Activated CD8-positive, alpha-beta T cell treated with anti-CD3 and anti-CD28 coated beads, Interleukin-2, amount 10 ng/mL, durations not matched to agents 7 days and 5 days (primary cell): ENCODE measurements at regions not wholly inside any gene's neighbourhood (a gene's known extent, or its start where the extent isn't known, plus 50 kb on each side); places are given as distances from the start of the nearest gene placed in this dataset.

Experiments used
- ATAC-seq: fragments of 150-1000 bp; cut with Tn5 transposase; one replicate; pipeline ENCODE4 v1.10.0; 2021; ENCODE audit warnings: moderate library complexity
- CTCF ChIA-PET: fragments of 350-600 bp; sonication (Branson Sonifier 250); formaldehyde crosslinking; loops from one replicate; lab custom pipeline; 2021; ENCODE audit warnings: antibody characterized with exemption; lab: Charles Lee
- POLR2A ChIA-PET: fragments of 350-600 bp; sonication (Branson Sonifier 250); formaldehyde crosslinking; loops from one replicate; lab custom pipeline; 2021; ENCODE audit warnings: antibody characterized with exemption; lab: Charles Lee
- DNase-seq: peaks from one replicate; pipeline ENCODE4 v3.0.0-alpha.2; 2020
- H3K27ac Mint-ChIP-seq: one replicate; pipeline ENCODE4 v1.8.0; 2021; ENCODE audit warnings: mild to moderate bottlenecking, mixed read lengths
- H3K27me3 Mint-ChIP-seq: one replicate; pipeline ENCODE4 v1.8.0; 2021; ENCODE audit warnings: low read depth, mixed read lengths
- H3K36me3 Mint-ChIP-seq: one replicate; pipeline ENCODE4 v1.8.0; 2021; ENCODE audit warnings: low read depth, mixed read lengths
- H3K4me1 Mint-ChIP-seq: one replicate; pipeline ENCODE4 v1.8.0; 2021; ENCODE audit warnings: low read depth, mixed read lengths
- H3K4me3 Mint-ChIP-seq: one replicate; pipeline ENCODE4 v1.8.0; 2021; ENCODE audit warnings: mild to moderate bottlenecking, mixed read lengths
- H3K9me3 Mint-ChIP-seq: one replicate; pipeline ENCODE4 v1.8.0; 2022; ENCODE audit warnings: mixed read lengths; ENCODE audit not compliant: insufficient read depth

DNA sequence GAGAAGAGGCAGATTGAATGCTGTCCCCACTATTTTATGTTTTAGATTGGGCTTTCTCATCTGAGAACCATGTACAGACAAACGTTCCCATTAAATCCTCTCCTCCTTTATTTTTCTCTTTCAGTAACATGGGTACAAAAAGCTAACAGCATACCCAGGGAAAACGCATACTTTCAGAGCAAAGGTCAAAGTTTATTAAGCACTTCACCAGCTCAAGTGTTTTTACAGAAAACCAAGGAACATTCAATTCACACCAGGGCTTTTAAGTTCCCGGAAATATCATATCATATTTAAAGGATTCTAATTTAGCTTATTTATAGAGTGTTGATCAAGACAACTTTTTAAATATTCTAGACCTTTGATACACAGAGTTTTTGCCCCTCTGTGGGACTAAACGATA, 271.5 kb upstream of the C1orf87 start:
- Mint-ChIP-seq H3K4me3 (no peak overlapping the region), H3K36me3 (no peaks in the 10 kb centered on the region), H3K27me3 (no peaks in the 10 kb centered on the region), H3K27ac (no peak overlapping the region), H3K9me3 (no peaks in the 10 kb centered on the region), H3K4me1 (no peaks in the 10 kb centered on the region)
- DNase-seq (no peak), ATAC-seq (no peak)
- ChIA-PET CTCF (no interaction called here), POLR2A (no interaction called here)

GRCh38 chr1:60343736-60344135, 270.2 kb upstream of the C1orf87 start:
- Mint-ChIP-seq H3K27me3 (no peaks in the 10 kb centered on the region), H3K9me3 (no peaks in the 10 kb centered on the region), H3K4me3 (no peak overlapping the region), H3K36me3 (no peaks in the 10 kb centered on the region), H3K27ac (no peak overlapping the region), H3K4me1 (no peaks in the 10 kb centered on the region)
- ATAC-seq (no peak), DNase-seq (no peak)
- CTCF ChIA-PET = no interaction called here
- POLR2A ChIA-PET = no interaction called here

DNA sequence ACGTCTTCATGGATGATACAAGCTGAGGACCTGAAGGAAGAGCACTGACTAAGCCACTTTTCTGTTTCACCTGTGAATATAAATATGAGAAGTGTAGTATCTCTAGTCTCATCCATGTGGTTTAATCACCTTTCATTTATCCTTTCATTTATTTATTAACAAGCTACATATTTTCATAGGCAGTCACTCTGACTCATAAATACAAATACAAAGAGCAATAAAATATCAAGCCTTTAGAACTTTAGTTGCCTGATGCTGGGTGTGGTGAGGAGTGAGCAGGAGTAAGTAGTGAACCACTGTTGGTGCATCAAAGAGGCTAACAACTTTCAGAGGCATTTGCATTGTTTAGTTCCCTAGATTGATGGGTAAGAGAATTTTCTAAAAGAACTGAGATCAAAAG, 269.0 kb upstream of the C1orf87 start:
- no peak overlapping the region for H3K4me3 Mint-ChIP-seq
- no peak overlapping the region for H3K27ac Mint-ChIP-seq
- DNase-seq (no peak), ATAC-seq (no peak)
- no peaks in the 10 kb centered on the region for H3K36me3 Mint-ChIP-seq
- H3K4me1 Mint-ChIP-seq = no peaks in the 10 kb centered on the region
- ChIA-PET CTCF (no interaction called here), POLR2A (no interaction called here)
- H3K27me3 Mint-ChIP-seq = no peaks in the 10 kb centered on the region
- H3K9me3 Mint-ChIP-seq = no peaks in the 10 kb centered on the region

DNA sequence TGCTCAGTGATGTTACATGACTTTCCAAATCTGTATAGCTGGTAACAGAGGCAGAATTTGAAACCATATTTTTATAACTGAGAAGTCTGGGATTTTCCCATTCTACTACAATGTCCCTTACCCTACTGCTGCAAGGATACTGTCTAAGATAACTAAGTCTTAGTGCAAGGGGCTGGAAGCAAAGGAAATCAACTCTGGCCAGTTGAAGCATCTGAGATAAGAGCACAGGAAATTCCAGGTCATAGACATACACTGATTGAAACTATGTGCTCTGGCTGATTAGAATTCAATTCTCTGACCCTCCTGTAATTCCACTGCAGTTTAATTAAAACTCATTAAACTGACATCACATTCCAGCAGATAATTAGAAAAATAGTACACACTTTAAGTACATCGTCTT, 267.7 kb upstream of the C1orf87 start:
- ATAC-seq (no peak), DNase-seq (no peak)
- Mint-ChIP-seq H3K4me3 (no peak overlapping the region), H3K27me3 (no peaks in the 10 kb centered on the region), H3K9me3 (no peaks in the 10 kb centered on the region), H3K27ac (no peak overlapping the region), H3K36me3 (no peaks in the 10 kb centered on the region), H3K4me1 (no peaks in the 10 kb centered on the region)
- ChIA-PET POLR2A (no interaction called here), CTCF (no interaction called here)

- Mint-ChIP-seq H3K9me3 (no peaks in the 10 kb centered on the region), H3K27ac (no peak overlapping the region), H3K27me3 (no peaks in the 10 kb centered on the region), H3K4me3 (no peak overlapping the region), H3K4me1 (no peaks in the 10 kb centered on the region), H3K36me3 (no peaks in the 10 kb centered on the region)
- ChIA-PET CTCF (no interaction called here), POLR2A (no interaction called here)
- no peak for DNase-seq
- no peak for ATAC-seq
Measured at GRCh38 chr1:60331647-60332046, 258.1 kb upstream of the C1orf87 start.

- H3K4me3 Mint-ChIP-seq = no peak overlapping the region
- POLR2A ChIA-PET = no interaction called here
- H3K9me3 Mint-ChIP-seq = no peaks in the 10 kb centered on the region
- no peak for DNase-seq
- H3K36me3 Mint-ChIP-seq = no peaks in the 10 kb centered on the region
- CTCF ChIA-PET = no interaction called here
- no peak overlapping the region for H3K27ac Mint-ChIP-seq
- H3K4me1 Mint-ChIP-seq = no peaks in the 10 kb centered on the region
- H3K27me3 Mint-ChIP-seq = no peaks in the 10 kb centered on the region
- ATAC-seq = no peak
Measured at GRCh38 chr1:60329651-60330050, 256.1 kb upstream of the C1orf87 start.

DNA sequence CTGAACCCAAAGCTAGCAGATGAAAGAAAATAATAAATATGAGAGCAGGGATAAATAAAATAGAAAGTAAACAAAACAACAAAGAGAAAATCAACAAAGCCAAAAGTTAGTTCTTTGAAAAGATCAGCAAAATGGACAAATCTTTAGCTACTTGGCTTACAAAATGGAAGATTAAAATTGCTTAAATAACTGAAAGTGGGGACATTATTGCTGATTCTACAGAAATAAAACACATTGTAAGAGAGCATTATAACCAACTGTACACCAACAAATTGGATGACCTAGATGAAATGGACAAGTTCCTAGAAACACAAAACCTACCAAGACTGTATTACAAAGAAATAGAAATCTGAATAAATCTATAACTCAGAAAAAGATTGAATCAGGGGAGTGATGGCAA, 238.3 kb upstream of the C1orf87 start:
- CTCF ChIA-PET = no interaction called here
- Mint-ChIP-seq H3K27ac (no peak overlapping the region), H3K4me1 (no peaks in the 10 kb centered on the region), H3K9me3 (peaks cover 2% of the 10 kb centered on the region), H3K27me3 (no peaks in the 10 kb centered on the region), H3K36me3 (no peaks in the 10 kb centered on the region), H3K4me3 (no peak overlapping the region)
- POLR2A ChIA-PET = no interaction called here
- DNase-seq (no peak), ATAC-seq (no peak)

DNA sequence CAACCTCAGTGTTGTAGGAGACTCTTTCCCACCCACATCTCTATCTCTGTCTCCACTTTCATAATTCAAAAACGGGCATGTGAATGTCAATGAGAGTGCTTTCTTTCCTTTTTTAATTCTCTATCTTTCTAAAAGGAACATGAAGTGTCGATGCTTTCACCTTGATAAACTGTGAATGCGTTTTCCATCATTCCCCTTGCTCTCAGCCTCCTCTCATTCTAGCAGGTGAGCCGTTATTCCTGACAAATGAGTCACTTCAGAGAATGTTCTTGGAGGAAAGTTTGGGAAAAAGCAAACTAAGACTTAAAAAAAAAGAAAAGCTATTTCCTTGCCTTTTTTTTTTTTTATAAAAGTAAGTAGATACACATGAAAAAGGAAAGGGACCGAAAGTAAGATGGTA, 226.0 kb upstream of the C1orf87 start:
- CTCF ChIA-PET = no interaction called here

GRCh38 chr1:60298290-60298689, 224.7 kb upstream of the C1orf87 start:
- H3K4me1 Mint-ChIP-seq = no peaks in the 10 kb centered on the region
- DNase-seq (no peak), ATAC-seq (no peak)
- ChIA-PET CTCF (no interaction called here), POLR2A (no interaction called here)
- H3K36me3 Mint-ChIP-seq = no peaks in the 10 kb centered on the region
- H3K4me3 Mint-ChIP-seq = no peak overlapping the region
- H3K27ac Mint-ChIP-seq = no peak overlapping the region
- H3K9me3 Mint-ChIP-seq = no peaks in the 10 kb centered on the region
- no peaks in the 10 kb centered on the region for H3K27me3 Mint-ChIP-seq

More for the DNA sequence above, 226.0 kb upstream of the C1orf87 start:
- no peak overlapping the region for H3K4me3 Mint-ChIP-seq
- DNase-seq = no peak
- H3K9me3 Mint-ChIP-seq = no peaks in the 10 kb centered on the region
- H3K27ac Mint-ChIP-seq = no peak overlapping the region
- no peaks in the 10 kb centered on the region for H3K4me1 Mint-ChIP-seq
- ATAC-seq = no peak
- no peaks in the 10 kb centered on the region for H3K36me3 Mint-ChIP-seq
- no peaks in the 10 kb centered on the region for H3K27me3 Mint-ChIP-seq
- POLR2A ChIA-PET = no interaction called here

DNA sequence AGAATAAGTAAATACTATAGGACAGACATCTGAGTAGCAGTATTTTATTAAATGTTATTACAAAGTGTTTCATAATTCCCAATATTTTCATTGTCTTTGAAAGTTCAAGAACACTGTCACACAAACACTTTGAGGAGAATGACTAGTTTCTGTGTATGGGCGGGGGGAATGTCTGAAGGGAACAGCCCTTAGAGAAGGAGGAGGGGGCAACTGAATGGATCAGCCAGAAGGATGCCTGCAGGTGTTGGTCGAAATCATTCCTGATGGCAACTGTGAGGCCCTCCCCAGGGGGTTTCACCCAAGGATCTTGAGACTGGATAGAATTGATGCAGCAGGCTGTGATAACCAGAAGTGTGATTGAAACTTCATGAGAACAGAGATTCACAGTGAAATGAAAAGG, 223.2 kb upstream of the C1orf87 start:
- no peak overlapping the region for H3K27ac Mint-ChIP-seq
- no peak for DNase-seq

DNA sequence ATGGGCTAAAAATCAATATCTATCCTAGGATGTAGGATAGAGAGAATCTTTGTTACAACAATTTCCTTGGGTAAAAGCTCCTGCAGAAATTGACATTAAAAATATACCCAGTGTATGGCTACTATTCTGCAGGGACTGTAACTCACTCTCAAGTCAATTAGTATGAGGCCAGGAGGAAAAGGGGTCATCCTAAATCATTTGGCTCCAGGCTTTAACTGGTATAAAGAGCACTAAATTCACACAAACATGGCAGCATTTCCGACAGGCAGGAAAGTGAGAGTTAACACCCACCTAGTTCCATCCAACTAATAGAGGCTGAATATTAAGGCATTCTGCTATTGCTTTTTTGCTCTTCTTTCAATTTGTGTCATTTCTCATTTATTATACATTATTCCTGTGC, 218.6 kb upstream of the C1orf87 start:
- no peak overlapping the region for H3K4me3 Mint-ChIP-seq
- ChIA-PET POLR2A (no interaction called here), CTCF (interaction anchor here (0.8 kb wide), 1 partner anchor 11 kb away, joined by 3 read pairs; no protein-coding TSS in a partner anchor)
- H3K9me3 Mint-ChIP-seq = no peaks in the 10 kb centered on the region
- no peaks in the 10 kb centered on the region for H3K36me3 Mint-ChIP-seq
- H3K27me3 Mint-ChIP-seq = no peaks in the 10 kb centered on the region
- no peaks in the 10 kb centered on the region for H3K4me1 Mint-ChIP-seq
- DNase-seq (no peak), ATAC-seq (no peak)
- H3K27ac Mint-ChIP-seq = no peak overlapping the region

More for the DNA sequence above, 223.2 kb upstream of the C1orf87 start:
- POLR2A ChIA-PET = no interaction called here
- no peak for ATAC-seq
- Mint-ChIP-seq H3K27me3 (no peaks in the 10 kb centered on the region), H3K36me3 (no peaks in the 10 kb centered on the region), H3K9me3 (no peaks in the 10 kb centered on the region), H3K4me1 (no peaks in the 10 kb centered on the region), H3K4me3 (no peak overlapping the region)
- CTCF ChIA-PET = no interaction called here

GRCh38 chr1:60290393-60290792, 216.8 kb upstream of the C1orf87 start:
- DNase-seq (no peak), ATAC-seq (no peak)
- Mint-ChIP-seq H3K9me3 (no peaks in the 10 kb centered on the region), H3K36me3 (no peaks in the 10 kb centered on the region), H3K27me3 (no peaks in the 10 kb centered on the region), H3K4me1 (no peaks in the 10 kb centered on the region), H3K4me3 (no peak overlapping the region), H3K27ac (no peak overlapping the region)
- CTCF ChIA-PET = interaction anchor here (0.6 kb wide), 1 partner anchor 9 kb away, joined by 3 read pairs; no protein-coding TSS in a partner anchor
- POLR2A ChIA-PET = no interaction called here

DNA sequence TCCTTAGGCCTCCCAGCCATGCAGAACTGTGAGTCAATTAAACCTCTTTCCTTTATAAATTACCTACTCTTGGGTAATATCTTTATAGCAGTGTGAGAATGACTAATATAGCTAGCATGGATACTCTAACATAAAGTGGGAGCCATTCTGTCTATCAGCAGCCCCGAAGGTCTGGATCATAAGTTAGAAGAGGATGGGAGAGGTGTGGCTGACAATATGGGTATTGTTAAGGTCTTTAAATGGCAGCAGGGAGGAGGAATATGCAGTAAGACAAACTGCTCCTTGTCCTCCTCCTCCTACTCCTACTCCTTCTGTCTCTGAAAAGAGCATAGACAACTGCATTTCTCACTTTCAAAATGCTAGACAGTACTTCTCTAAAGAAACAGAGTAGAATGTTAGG, 214.0 kb upstream of the C1orf87 start:
- ATAC-seq (no peak), DNase-seq (no peak)
- ChIA-PET CTCF (no interaction called here), POLR2A (no interaction called here)
- Mint-ChIP-seq H3K9me3 (no peaks in the 10 kb centered on the region), H3K27ac (no peak overlapping the region), H3K4me1 (no peaks in the 10 kb centered on the region), H3K4me3 (no peak overlapping the region), H3K27me3 (no peaks in the 10 kb centered on the region), H3K36me3 (no peaks in the 10 kb centered on the region)
